Peyer's patch (tissue), 4 donors: ENCODE measurements at regions not wholly inside any gene's neighbourhood (a gene's known extent, or its start where the extent isn't known, plus 50 kb on each side); places are given as distances from the start of the nearest gene placed in this dataset.

ENCODE experiments used
- DNase-seq, 3 donors: peaks; one replicate each; pipeline ENCODE4 v3.0.0-alpha.2; 2017 to 2019
- H3K27ac ChIP-seq, 4 donors: fragments of 200-600 bp; sonication (generic); one replicate each; pipeline ENCODE4 v1.5.1; 2016 to 2019
- H3K27me3 ChIP-seq, 2 donors: fragments of 200-600 bp; sonication (generic); one replicate each; pipeline ENCODE4 v1.5.1; 2019
- H3K36me3 ChIP-seq, 3 donors: fragments of 200-600 bp; sonication (generic); one replicate each; pipeline ENCODE4 v1.5.1; 2016 to 2019
- H3K4me1 ChIP-seq, 4 donors: fragments of 200-600 bp; sonication (generic); one replicate each; pipeline ENCODE4 v1.5.1; 2016 to 2019
- H3K4me3 ChIP-seq, 4 donors: fragments of 200-600 bp; sonication (generic); 1 replicate in 3 of 4; 2 replicates in 1 of 4; pipeline ENCODE4 v1.5.1; 2016 to 2019; ENCODE audit warnings: mild to moderate bottlenecking in 1 of 4
- H3K9me3 ChIP-seq, 4 donors: fragments of 200-600 bp; sonication (generic); one replicate each; pipeline ENCODE4 v1.5.1; 2016 to 2019; ENCODE audit warnings: mild to moderate bottlenecking in 1 of 4
- CTCF ChIP-seq, 6 experiments: fragments of 450-650 bp in 4 of 6; fragments of 200-600 bp in 2 of 6; sonication (generic) in 1 of 6; IDR thresholded peaks; one replicate each; pipeline ENCODE4 v1.5.1; 2017 to 2019; ENCODE audit warnings: antibody characterized with exemption in 6 of 6, mild to moderate bottlenecking in 3 of 6, moderate library complexity in 1 of 6
- POLR2A ChIP-seq, 2 donors: fragments of 450-650 bp; IDR thresholded peaks; one replicate each; pipeline ENCODE4 v1.5.1; 2017; ENCODE audit warnings: antibody characterized with exemption in 2 of 2, mild to moderate bottlenecking in 2 of 2, moderate library complexity in 2 of 2

GRCh38 chr5:58262226-58262625 lies 197.7 kb downstream of the PLK2 start:
- TF ChIP-seq CTCF (IDR thresholded peaks at IDR 0.05): no peak
- TF ChIP-seq POLR2A (IDR thresholded peaks at IDR 0.05): no peak
- no peaks in the 10 kb centered on the region for H3K9me3 ChIP-seq

GRCh38 chr5:58261605-58262004 lies 198.3 kb downstream of the PLK2 start:
- Histone ChIP-seq H3K36me3 (no peaks in the 10 kb centered on the region), H3K27me3 (no peaks in the 10 kb centered on the region), H3K27ac (no peak overlapping the region), H3K4me3 (no peak overlapping the region), H3K4me1 (no peaks in the 10 kb centered on the region), H3K9me3 (no peaks in the 10 kb centered on the region)
- DNase-seq: no peak
- TF ChIP-seq CTCF (IDR thresholded peaks at IDR 0.05) (no peak), POLR2A (IDR thresholded peaks at IDR 0.05) (no peak)

More at GRCh38 chr5:58262226-58262625, 197.7 kb downstream of the PLK2 start:
- H3K27me3 ChIP-seq: no peaks in the 10 kb centered on the region
- no peak for DNase-seq
- H3K27ac ChIP-seq: no peak overlapping the region
- H3K4me3 ChIP-seq: no peak overlapping the region
- no peaks in the 10 kb centered on the region for H3K36me3 ChIP-seq
- no peaks in the 10 kb centered on the region for H3K4me1 ChIP-seq

GRCh38 chr5:58260243-58260642 lies 199.6 kb downstream of the PLK2 start:
- H3K36me3 ChIP-seq: no peaks in the 10 kb centered on the region
- H3K4me1 ChIP-seq: no peaks in the 10 kb centered on the region
- no peak for DNase-seq
- H3K4me3 ChIP-seq: no peak overlapping the region
- TF ChIP-seq POLR2A (IDR thresholded peaks at IDR 0.05): no peak
- no peak for TF ChIP-seq CTCF (IDR thresholded peaks at IDR 0.05)
- no peaks in the 10 kb centered on the region for H3K27me3 ChIP-seq
- H3K9me3 ChIP-seq: no peaks in the 10 kb centered on the region
- H3K27ac ChIP-seq: no peak overlapping the region

- no peaks in the 10 kb centered on the region for H3K4me1 ChIP-seq
- H3K4me3 ChIP-seq: no peak overlapping the region
- no peak for DNase-seq
- no peaks in the 10 kb centered on the region for H3K27me3 ChIP-seq
- no peak overlapping the region for H3K27ac ChIP-seq
- no peaks in the 10 kb centered on the region for H3K36me3 ChIP-seq
- TF ChIP-seq CTCF (IDR thresholded peaks at IDR 0.05) (no peak), POLR2A (IDR thresholded peaks at IDR 0.05) (no peak)
- H3K9me3 ChIP-seq: no peaks in the 10 kb centered on the region
Observed at GRCh38 chr5:58259685-58260152, 200.2 kb downstream of the PLK2 start.

GRCh38 chr5:58258984-58259684 lies 200.8 kb downstream of the PLK2 start:
- no peak for DNase-seq
- TF ChIP-seq CTCF (IDR thresholded peaks at IDR 0.05) (no peak), POLR2A (IDR thresholded peaks at IDR 0.05) (no peak)
- Histone ChIP-seq H3K4me1 (no peaks in the 10 kb centered on the region), H3K36me3 (no peaks in the 10 kb centered on the region), H3K27ac (no peak overlapping the region), H3K9me3 (no peaks in the 10 kb centered on the region), H3K4me3 (no peak overlapping the region), H3K27me3 (no peaks in the 10 kb centered on the region)
